ENCODE measurements at regions not wholly inside any gene's neighbourhood (a gene's known extent, or its start where the extent isn't known, plus 50 kb on each side); places are given as distances from the start of the nearest gene placed in this dataset.
A peak's percentile ranks its signal among the peaks of the same experiment; 100 is the strongest.

DNA sequence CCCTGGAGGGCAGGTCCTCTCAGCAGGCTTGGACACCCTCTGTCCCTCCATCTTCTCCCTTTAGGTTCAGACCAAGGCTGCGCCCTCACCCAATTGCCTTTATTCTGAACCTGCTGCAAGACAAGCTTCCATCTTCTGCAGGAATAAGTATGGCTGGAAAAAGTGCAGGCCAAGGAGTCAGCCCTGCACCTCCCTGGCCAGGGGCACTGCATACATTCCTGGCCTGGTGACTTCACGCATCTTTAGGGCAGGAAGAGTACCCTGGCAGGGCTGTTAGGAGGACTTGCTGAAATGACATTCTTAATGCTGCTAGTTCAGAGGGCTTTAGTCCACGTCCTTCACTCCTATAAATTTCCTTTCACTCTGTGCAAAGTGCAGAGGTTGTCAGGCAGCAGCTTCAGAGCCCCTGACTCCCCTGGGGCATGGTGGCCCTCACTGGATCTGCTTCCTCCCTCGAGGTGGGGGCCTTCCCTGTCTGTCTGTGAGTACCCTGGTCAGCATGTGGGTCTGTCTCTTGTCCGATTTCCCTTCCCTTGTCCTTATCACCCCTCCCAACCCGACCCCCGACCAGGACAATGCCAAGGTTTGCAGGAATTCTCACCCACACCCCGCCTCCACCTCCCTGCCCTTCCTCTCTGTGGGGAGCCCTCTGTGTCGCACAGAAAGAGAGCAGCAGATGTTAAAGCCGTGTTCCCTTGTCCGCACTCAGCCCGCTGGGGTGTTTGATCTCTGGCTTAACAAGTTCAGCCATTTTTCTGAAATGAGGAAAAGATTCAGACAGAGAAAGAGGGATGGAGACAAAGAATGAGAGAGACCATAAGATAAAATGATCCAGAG, 124.5 kb upstream of the SYT13 start:
- H3K36me3 ChIP-seq (ENCODE audit: insufficient read depth, low read length), result no peaks in the 10 kb centered on the region
- H3K27me3 Mint-ChIP-seq (ENCODE audit: low read depth, unreplicated experiment), result peaks cover 30% of the 10 kb centered on the region
- H3K4me1 Mint-ChIP-seq (ENCODE audit: low read depth, unreplicated experiment), result peaks cover 28% of the 10 kb centered on the region
- H3K4me2 ChIP-seq (ENCODE audit: low read length), result no peak overlapping the region
- H3K27ac ChIP-seq (ENCODE audit: low read depth, low read length), result no peak overlapping the region
- no peaks in the 10 kb centered on the region for H4K20me1 ChIP-seq (ENCODE audit: insufficient read depth, low read length)
- no peaks in the 10 kb centered on the region for H3K9me3 ChIP-seq (ENCODE audit: insufficient read depth, low read depth, low read length)
- no peak overlapping the region for H3K4me3 ChIP-seq (ENCODE audit: insufficient read depth, low read depth, low read length)
- H3K36me3 Mint-ChIP-seq (ENCODE audit: low read depth, unreplicated experiment), result no peaks in the 10 kb centered on the region
- H2AFZ ChIP-seq (ENCODE audit: low read depth, low read length), result no peak overlapping the region
- H3K27me3 ChIP-seq (ENCODE audit: insufficient read depth, low read length), result peaks cover 2% of the 10 kb centered on the region
- peaks cover 26% of the 10 kb centered on the region for H3K4me1 ChIP-seq (ENCODE audit: insufficient read depth, low read length)
- peak overlapping the region; percentile 77 for H3K27ac Mint-ChIP-seq (ENCODE audit: unreplicated experiment)
- TF ChIP-seq, protein P1, sequence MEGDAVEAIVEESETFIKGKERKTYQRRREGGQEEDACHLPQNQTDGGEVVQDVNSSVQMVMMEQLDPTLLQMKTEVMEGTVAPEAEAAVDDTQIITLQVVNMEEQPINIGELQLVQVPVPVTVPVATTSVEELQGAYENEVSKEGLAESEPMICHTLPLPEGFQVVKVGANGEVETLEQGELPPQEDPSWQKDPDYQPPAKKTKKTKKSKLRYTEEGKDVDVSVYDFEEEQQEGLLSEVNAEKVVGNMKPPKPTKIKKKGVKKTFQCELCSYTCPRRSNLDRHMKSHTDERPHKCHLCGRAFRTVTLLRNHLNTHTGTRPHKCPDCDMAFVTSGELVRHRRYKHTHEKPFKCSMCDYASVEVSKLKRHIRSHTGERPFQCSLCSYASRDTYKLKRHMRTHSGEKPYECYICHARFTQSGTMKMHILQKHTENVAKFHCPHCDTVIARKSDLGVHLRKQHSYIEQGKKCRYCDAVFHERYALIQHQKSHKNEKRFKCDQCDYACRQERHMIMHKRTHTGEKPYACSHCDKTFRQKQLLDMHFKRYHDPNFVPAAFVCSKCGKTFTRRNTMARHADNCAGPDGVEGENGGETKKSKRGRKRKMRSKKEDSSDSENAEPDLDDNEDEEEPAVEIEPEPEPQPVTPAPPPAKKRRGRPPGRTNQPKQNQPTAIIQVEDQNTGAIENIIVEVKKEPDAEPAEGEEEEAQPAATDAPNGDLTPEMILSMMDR (IDR thresholded peaks at IDR 0.05; ENCODE audit: insufficient read depth, low read depth, low read length), result no peak
- TF ChIP-seq EZH2 (IDR thresholded peaks at IDR 0.05; ENCODE audit: insufficient read depth, low read length), result no peak
- no peaks in the 10 kb centered on the region for H3K79me2 ChIP-seq (ENCODE audit: insufficient read depth, low read length)
- H3K9me3 Mint-ChIP-seq (ENCODE audit: unreplicated experiment), result no peaks in the 10 kb centered on the region
- H3K9ac ChIP-seq (ENCODE audit: low read length), result no peak overlapping the region
- DNase-seq (ENCODE audit: low read depth) (no peak), FAIRE-seq (no peak)
- H3K4me3 Mint-ChIP-seq (ENCODE audit: unreplicated experiment), result peak overlapping the region; percentile 20

DNA sequence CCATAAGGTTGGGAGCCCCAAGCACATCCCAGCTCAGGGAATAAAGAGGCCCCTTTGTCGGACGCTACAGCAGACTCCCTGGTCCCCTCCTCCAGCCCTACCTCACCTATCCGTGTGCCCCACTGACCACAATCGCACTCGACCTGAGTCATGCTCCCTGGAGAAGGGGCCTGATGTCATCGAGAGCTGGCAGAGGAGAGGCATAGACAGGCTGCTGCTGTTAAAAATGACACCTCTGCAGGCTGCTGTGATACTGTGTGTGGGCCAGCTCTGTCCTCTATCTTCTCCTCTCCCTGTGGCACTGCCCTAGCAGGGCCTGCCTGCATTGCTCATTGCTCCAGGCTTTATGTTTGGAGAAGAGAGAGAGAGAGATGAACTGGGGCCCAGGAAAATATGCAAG, 123.4 kb upstream of the SYT13 start:
- Histone ChIP-seq H3K4me1 (ENCODE audit: insufficient read depth, low read length) (peaks cover 26% of the 10 kb centered on the region), H3K27ac (ENCODE audit: low read depth, low read length) (no peak overlapping the region), H3K4me2 (ENCODE audit: low read length) (peak overlapping the region; percentile 33), H3K79me2 (ENCODE audit: insufficient read depth, low read length) (no peaks in the 10 kb centered on the region), H3K9me3 (ENCODE audit: insufficient read depth, low read depth, low read length) (no peaks in the 10 kb centered on the region), H3K36me3 (ENCODE audit: insufficient read depth, low read length) (no peaks in the 10 kb centered on the region), H3K9ac (ENCODE audit: low read length) (no peak overlapping the region), H2AFZ (ENCODE audit: low read depth, low read length) (no peak overlapping the region), H3K27me3 (ENCODE audit: insufficient read depth, low read length) (peaks cover 7% of the 10 kb centered on the region), H4K20me1 (ENCODE audit: insufficient read depth, low read length) (no peaks in the 10 kb centered on the region), H3K4me3 (ENCODE audit: insufficient read depth, low read depth, low read length) (no peak overlapping the region)
- Mint-ChIP-seq H3K9me3 (ENCODE audit: unreplicated experiment) (no peaks in the 10 kb centered on the region), H3K27ac (ENCODE audit: unreplicated experiment) (no peak overlapping the region), H3K36me3 (ENCODE audit: low read depth, unreplicated experiment) (no peaks in the 10 kb centered on the region), H3K4me3 (ENCODE audit: unreplicated experiment) (no peak overlapping the region), H3K4me1 (ENCODE audit: low read depth, unreplicated experiment) (peaks cover 28% of the 10 kb centered on the region), H3K27me3 (ENCODE audit: low read depth, unreplicated experiment) (peaks cover 38% of the 10 kb centered on the region)
- DNase-seq (ENCODE audit: low read depth), result no peak
- TF ChIP-seq, protein P1 (IDR thresholded peaks at IDR 0.05; ENCODE audit: insufficient read depth, low read depth, low read length), result no peak
- no peak for TF ChIP-seq EZH2 (IDR thresholded peaks at IDR 0.05; ENCODE audit: insufficient read depth, low read length)
- FAIRE-seq, result no peak

DNA sequence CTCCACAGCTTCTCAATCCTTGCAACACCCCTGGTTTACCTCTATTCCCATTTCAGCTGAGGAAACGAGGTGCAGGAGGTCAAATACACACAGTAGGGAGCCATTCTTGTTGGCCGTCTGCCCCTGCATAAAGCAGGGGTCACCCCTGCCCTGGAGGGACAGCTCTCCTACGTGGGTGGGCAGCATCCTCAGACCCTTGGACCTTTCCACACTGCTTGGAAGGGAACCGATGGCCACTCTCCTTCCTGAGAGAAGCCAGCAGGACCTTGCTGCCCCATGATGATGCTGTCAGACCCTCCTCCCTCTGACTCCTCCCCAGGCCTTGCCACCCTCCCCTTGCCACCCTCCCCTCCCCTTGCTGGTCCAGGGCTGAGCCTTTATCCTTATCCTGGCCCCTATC, 121.1 kb upstream of the SYT13 start:
- H3K4me1 ChIP-seq (ENCODE audit: insufficient read depth, low read length), result peaks cover 26% of the 10 kb centered on the region
- H3K36me3 Mint-ChIP-seq (ENCODE audit: low read depth, unreplicated experiment), result no peaks in the 10 kb centered on the region
- H4K20me1 ChIP-seq (ENCODE audit: insufficient read depth, low read length), result no peaks in the 10 kb centered on the region
- H3K79me2 ChIP-seq (ENCODE audit: insufficient read depth, low read length), result no peaks in the 10 kb centered on the region
- H3K27ac ChIP-seq (ENCODE audit: low read depth, low read length), result no peak overlapping the region
- H3K27me3 Mint-ChIP-seq (ENCODE audit: low read depth, unreplicated experiment), result peaks cover 44% of the 10 kb centered on the region
- DNase-seq (ENCODE audit: low read depth) (no peak), FAIRE-seq (no peak)
- no peaks in the 10 kb centered on the region for H3K9me3 ChIP-seq (ENCODE audit: insufficient read depth, low read depth, low read length)
- H3K4me3 ChIP-seq (ENCODE audit: insufficient read depth, low read depth, low read length), result no peak overlapping the region
- H3K4me3 Mint-ChIP-seq (ENCODE audit: unreplicated experiment), result no peak overlapping the region
- no peaks in the 10 kb centered on the region for H3K36me3 ChIP-seq (ENCODE audit: insufficient read depth, low read length)
- no peak for TF ChIP-seq EZH2 (IDR thresholded peaks at IDR 0.05; ENCODE audit: insufficient read depth, low read length)
- peaks cover 27% of the 10 kb centered on the region for H3K4me1 Mint-ChIP-seq (ENCODE audit: low read depth, unreplicated experiment)
- H2AFZ ChIP-seq (ENCODE audit: low read depth, low read length), result no peak overlapping the region
- H3K9ac ChIP-seq (ENCODE audit: low read length), result no peak overlapping the region
- no peak overlapping the region for H3K27ac Mint-ChIP-seq (ENCODE audit: unreplicated experiment)
- H3K9me3 Mint-ChIP-seq (ENCODE audit: unreplicated experiment), result no peaks in the 10 kb centered on the region
- H3K4me2 ChIP-seq (ENCODE audit: low read length), result no peak overlapping the region
- peaks cover 5% of the 10 kb centered on the region for H3K27me3 ChIP-seq (ENCODE audit: insufficient read depth, low read length)
